Loucy (cell line): ENCODE measurements at regions not wholly inside any gene's neighbourhood (a gene's known extent, or its start where the extent isn't known, plus 50 kb on each side); places are given as distances from the start of the nearest gene placed in this dataset.

Experiments used
- CTCF ChIP-seq: fragments of 200-600 bp; sonication (generic); conservative IDR thresholded peaks from 2 replicates; pipeline ENCODE4 v1.5.1; 2014; ENCODE audit warnings: mild to moderate bottlenecking, antibody characterized with exemption, low read length
- EZH2phosphoT487 ChIP-seq: fragments of 200-600 bp; IDR thresholded peaks from 2 replicates; pipeline ENCODE4 v1.6.1; 2018; ENCODE audit warnings: antibody characterized with exemption, mild to moderate bottlenecking, moderate library complexity, borderline replicate concordance

- TF ChIP-seq CTCF (no peak), EZH2phosphoT487 (no peak)
Measured at GRCh38 chr6:170471491-170471890, 81.6 kb downstream of the PSMB1 start.
